WTC11 (cell line): ENCODE measurements at regions not wholly inside any gene's neighbourhood (a gene's known extent, or its start where the extent isn't known, plus 50 kb on each side); places are given as distances from the start of the nearest gene placed in this dataset.

ENCODE experiments used
- ATAC-seq: fragments of 200-7000 bp; cut with Tn5 transposase; 2 replicates; pipeline ENCODE4 v1.10.0; 2021; ENCODE audit warnings: mild to moderate bottlenecking, moderate library complexity
- CTCF ChIA-PET: fragments of 300-600 bp; sonication (Branson Sonifier 250); formaldehyde crosslinking; loops from one replicate; lab custom pipeline; 2021; ENCODE audit warnings: antibody characterized with exemption; lab: Charles Lee
- POLR2A ChIA-PET: fragments of 350-600 bp; sonication (Branson Sonifier 250); formaldehyde crosslinking; loops from one replicate; lab custom pipeline; 2021; ENCODE audit warnings: antibody characterized with exemption; lab: Charles Lee
- DNase-seq: peaks from one replicate; pipeline ENCODE4 v3.0.0; 2021; ENCODE audit warnings: low spot score
- H3K27ac Mint-ChIP-seq: 2 replicates; pipeline ENCODE4 v1.8.0; 2021; ENCODE audit warnings: mixed read lengths
- H3K27me3 Mint-ChIP-seq: 2 replicates; pipeline ENCODE4 v1.8.0; 2021; ENCODE audit warnings: low read depth, mild to moderate bottlenecking, moderate library complexity, mixed read lengths
- H3K36me3 Mint-ChIP-seq: 2 replicates; pipeline ENCODE4 v1.8.0; 2021; ENCODE audit warnings: mixed read lengths
- H3K4me1 Mint-ChIP-seq: 2 replicates; pipeline ENCODE4 v1.8.0; 2022; ENCODE audit warnings: mixed read lengths
- H3K4me3 Mint-ChIP-seq: 2 replicates; pipeline ENCODE4 v1.8.0; 2021; ENCODE audit warnings: mild to moderate bottlenecking, moderate library complexity, mixed read lengths
- H3K9me3 Mint-ChIP-seq: 2 replicates; pipeline ENCODE4 v1.8.0; 2021; ENCODE audit warnings: mixed read lengths
- ATF1 ChIP-seq: sonication (generic); formaldehyde crosslinking; IDR thresholded peaks from 2 replicates; pipeline ENCODE4 v1.8.1; 2023; ENCODE audit warnings: mild to moderate bottlenecking, moderate library complexity, missing genetic modification reagents
- CBFB ChIP-seq: sonication (generic); formaldehyde crosslinking; IDR thresholded peaks from 2 replicates; pipeline ENCODE4 v1.8.1; 2022; ENCODE audit warnings: mild to moderate bottlenecking, low read depth, missing genetic modification reagents
- ETV6 ChIP-seq: sonication (generic); formaldehyde crosslinking; IDR thresholded peaks from 2 replicates; pipeline ENCODE4 v1.8.1; 2022; ENCODE audit warnings: mild to moderate bottlenecking, missing genetic modification reagents
- MXD4 ChIP-seq: fragments of 250-450 bp; sonication (Bioruptor Pico); IDR thresholded peaks from 2 replicates; pipeline ENCODE4 v1.8.0; 2021; ENCODE audit warnings: mild to moderate bottlenecking, moderate library complexity, borderline replicate concordance
- MYBL2 ChIP-seq: sonication (generic); formaldehyde crosslinking; IDR thresholded peaks from 2 replicates; pipeline ENCODE4 v1.8.1; 2023; ENCODE audit warnings: mild to moderate bottlenecking, moderate library complexity, missing genetic modification reagents
- NFYB ChIP-seq: sonication (generic); formaldehyde crosslinking; conservative IDR thresholded peaks from 2 replicates; pipeline ENCODE4 v1.8.0; 2022; ENCODE audit warnings: low read depth, missing genetic modification reagents
- PREB ChIP-seq: sonication (generic); formaldehyde crosslinking; IDR thresholded peaks from 2 replicates; pipeline ENCODE4 v1.8.1; 2022; ENCODE audit warnings: mild to moderate bottlenecking, missing genetic modification reagents, moderate library complexity, borderline replicate concordance
- RELA ChIP-seq: sonication (generic); formaldehyde crosslinking; IDR thresholded peaks from 2 replicates; pipeline ENCODE4 v1.8.1; 2022; ENCODE audit warnings: missing genetic modification reagents, mild to moderate bottlenecking, borderline replicate concordance
- TEAD1 ChIP-seq: sonication (generic); formaldehyde crosslinking; IDR thresholded peaks from 2 replicates; pipeline ENCODE4 v1.8.0; 2022; ENCODE audit warnings: mild to moderate bottlenecking, missing genetic modification reagents
- ZNF121 ChIP-seq: sonication (generic); formaldehyde crosslinking; IDR thresholded peaks from 2 replicates; pipeline ENCODE4 v1.8.0; 2023; ENCODE audit warnings: missing genetic modification reagents
- ZNF138 ChIP-seq: sonication (generic); formaldehyde crosslinking; conservative IDR thresholded peaks from 2 replicates; pipeline ENCODE4 v1.8.1; 2022; ENCODE audit warnings: mild to moderate bottlenecking, moderate library complexity, missing genetic modification reagents
- ZNF396 ChIP-seq: fragments of 250-450 bp; sonication (Bioruptor Pico); IDR thresholded peaks from 2 replicates; pipeline ENCODE4 v1.8.0; 2021; ENCODE audit warnings: mild to moderate bottlenecking, moderate library complexity, borderline replicate concordance
- ZNF416 ChIP-seq: fragments of 250-450 bp; sonication (Bioruptor Pico); IDR thresholded peaks from 2 replicates; pipeline ENCODE4 v1.9.0; 2021; ENCODE audit warnings: mild to moderate bottlenecking, inconsistent platforms
- ZNF512 ChIP-seq: sonication (generic); formaldehyde crosslinking; IDR thresholded peaks from 2 replicates; pipeline ENCODE4 v1.8.1; 2022; ENCODE audit warnings: missing genetic modification reagents, borderline replicate concordance
- ZNF532 ChIP-seq: fragments of 250-450 bp; sonication (Bioruptor Pico); IDR thresholded peaks from 2 replicates; pipeline ENCODE4 v1.9.0; 2021; ENCODE audit warnings: mild to moderate bottlenecking, borderline replicate concordance
- TF ChIP-seq, protein P1 (sequence below): sonication (generic); formaldehyde crosslinking; IDR thresholded peaks from 2 replicates; pipeline ENCODE4 v1.8.1; 2023; ENCODE audit warnings: mild to moderate bottlenecking, missing genetic modification reagents
- TF ChIP-seq, protein P2 (sequence below): fragments of 200-600 bp; IDR thresholded peaks from 2 replicates; pipeline ENCODE4 v1.8.0; 2022; ENCODE audit warnings: antibody characterized with exemption
- TF ChIP-seq, protein P3 (sequence below): sonication (generic); formaldehyde crosslinking; IDR thresholded peaks from 2 replicates; pipeline ENCODE4 v1.8.0; 2023; ENCODE audit warnings: missing genetic modification reagents, mild to moderate bottlenecking, borderline replicate concordance

DNA sequence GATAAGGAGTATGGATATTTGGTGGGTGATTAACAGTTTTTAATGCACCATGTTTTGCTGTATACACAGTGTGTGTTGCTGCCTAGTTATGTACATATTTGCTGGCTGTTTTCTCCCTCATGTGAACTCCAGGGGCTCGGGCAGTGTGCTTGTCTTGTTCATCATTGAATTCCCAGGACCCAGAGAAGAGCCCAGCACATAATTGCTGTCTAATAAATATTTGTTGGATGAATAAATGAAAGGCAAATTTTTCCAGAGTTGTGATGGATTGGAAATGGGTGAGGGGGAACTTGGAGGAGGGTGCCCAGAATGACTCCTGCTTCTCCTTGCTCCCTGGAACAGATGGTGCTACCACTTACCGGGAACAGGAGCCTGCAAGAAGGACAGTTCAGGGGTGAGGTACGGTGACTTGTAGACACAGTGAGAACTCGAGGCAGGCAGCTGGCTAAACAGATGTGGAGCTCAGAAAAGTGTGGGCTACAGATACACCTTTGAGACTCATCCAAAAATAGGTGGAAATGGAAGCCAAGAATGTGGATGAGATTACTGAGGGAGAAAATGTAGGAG lies 586.8 kb upstream of the MGMT start:
- Mint-ChIP-seq H3K27ac (no peak overlapping the region), H3K4me3 (no peak overlapping the region), H3K36me3 (no peaks in the 10 kb centered on the region), H3K27me3 (no peaks in the 10 kb centered on the region), H3K9me3 (peaks cover 24% of the 10 kb centered on the region), H3K4me1 (no peaks in the 10 kb centered on the region)
- DNase-seq (no peak), ATAC-seq (no peak)
- ChIA-PET POLR2A (no interaction called here), CTCF (no interaction called here)
- TF ChIP-seq, protein P1, sequence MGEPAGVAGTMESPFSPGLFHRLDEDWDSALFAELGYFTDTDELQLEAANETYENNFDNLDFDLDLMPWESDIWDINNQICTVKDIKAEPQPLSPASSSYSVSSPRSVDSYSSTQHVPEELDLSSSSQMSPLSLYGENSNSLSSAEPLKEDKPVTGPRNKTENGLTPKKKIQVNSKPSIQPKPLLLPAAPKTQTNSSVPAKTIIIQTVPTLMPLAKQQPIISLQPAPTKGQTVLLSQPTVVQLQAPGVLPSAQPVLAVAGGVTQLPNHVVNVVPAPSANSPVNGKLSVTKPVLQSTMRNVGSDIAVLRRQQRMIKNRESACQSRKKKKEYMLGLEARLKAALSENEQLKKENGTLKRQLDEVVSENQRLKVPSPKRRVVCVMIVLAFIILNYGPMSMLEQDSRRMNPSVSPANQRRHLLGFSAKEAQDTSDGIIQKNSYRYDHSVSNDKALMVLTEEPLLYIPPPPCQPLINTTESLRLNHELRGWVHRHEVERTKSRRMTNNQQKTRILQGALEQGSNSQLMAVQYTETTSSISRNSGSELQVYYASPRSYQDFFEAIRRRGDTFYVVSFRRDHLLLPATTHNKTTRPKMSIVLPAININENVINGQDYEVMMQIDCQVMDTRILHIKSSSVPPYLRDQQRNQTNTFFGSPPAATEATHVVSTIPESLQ (CRISPR knock-in tag) = no peak
- TF ChIP-seq MXD4 (CRISPR knock-in tag) (no peak), ATF1 (CRISPR knock-in tag) (no peak), NFYB (CRISPR knock-in tag) (no peak), MYBL2 (CRISPR knock-in tag) (no peak), CBFB (CRISPR knock-in tag) (no peak)
- TF ChIP-seq, protein P2, sequence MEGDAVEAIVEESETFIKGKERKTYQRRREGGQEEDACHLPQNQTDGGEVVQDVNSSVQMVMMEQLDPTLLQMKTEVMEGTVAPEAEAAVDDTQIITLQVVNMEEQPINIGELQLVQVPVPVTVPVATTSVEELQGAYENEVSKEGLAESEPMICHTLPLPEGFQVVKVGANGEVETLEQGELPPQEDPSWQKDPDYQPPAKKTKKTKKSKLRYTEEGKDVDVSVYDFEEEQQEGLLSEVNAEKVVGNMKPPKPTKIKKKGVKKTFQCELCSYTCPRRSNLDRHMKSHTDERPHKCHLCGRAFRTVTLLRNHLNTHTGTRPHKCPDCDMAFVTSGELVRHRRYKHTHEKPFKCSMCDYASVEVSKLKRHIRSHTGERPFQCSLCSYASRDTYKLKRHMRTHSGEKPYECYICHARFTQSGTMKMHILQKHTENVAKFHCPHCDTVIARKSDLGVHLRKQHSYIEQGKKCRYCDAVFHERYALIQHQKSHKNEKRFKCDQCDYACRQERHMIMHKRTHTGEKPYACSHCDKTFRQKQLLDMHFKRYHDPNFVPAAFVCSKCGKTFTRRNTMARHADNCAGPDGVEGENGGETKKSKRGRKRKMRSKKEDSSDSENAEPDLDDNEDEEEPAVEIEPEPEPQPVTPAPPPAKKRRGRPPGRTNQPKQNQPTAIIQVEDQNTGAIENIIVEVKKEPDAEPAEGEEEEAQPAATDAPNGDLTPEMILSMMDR = no peak
- TF ChIP-seq, protein P3, sequence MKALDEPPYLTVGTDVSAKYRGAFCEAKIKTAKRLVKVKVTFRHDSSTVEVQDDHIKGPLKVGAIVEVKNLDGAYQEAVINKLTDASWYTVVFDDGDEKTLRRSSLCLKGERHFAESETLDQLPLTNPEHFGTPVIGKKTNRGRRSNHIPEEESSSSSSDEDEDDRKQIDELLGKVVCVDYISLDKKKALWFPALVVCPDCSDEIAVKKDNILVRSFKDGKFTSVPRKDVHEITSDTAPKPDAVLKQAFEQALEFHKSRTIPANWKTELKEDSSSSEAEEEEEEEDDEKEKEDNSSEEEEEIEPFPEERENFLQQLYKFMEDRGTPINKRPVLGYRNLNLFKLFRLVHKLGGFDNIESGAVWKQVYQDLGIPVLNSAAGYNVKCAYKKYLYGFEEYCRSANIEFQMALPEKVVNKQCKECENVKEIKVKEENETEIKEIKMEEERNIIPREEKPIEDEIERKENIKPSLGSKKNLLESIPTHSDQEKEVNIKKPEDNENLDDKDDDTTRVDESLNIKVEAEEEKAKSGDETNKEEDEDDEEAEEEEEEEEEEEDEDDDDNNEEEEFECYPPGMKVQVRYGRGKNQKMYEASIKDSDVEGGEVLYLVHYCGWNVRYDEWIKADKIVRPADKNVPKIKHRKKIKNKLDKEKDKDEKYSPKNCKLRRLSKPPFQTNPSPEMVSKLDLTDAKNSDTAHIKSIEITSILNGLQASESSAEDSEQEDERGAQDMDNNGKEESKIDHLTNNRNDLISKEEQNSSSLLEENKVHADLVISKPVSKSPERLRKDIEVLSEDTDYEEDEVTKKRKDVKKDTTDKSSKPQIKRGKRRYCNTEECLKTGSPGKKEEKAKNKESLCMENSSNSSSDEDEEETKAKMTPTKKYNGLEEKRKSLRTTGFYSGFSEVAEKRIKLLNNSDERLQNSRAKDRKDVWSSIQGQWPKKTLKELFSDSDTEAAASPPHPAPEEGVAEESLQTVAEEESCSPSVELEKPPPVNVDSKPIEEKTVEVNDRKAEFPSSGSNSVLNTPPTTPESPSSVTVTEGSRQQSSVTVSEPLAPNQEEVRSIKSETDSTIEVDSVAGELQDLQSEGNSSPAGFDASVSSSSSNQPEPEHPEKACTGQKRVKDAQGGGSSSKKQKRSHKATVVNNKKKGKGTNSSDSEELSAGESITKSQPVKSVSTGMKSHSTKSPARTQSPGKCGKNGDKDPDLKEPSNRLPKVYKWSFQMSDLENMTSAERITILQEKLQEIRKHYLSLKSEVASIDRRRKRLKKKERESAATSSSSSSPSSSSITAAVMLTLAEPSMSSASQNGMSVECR (CRISPR knock-in tag) = no peak

GRCh38 chr10:128881086-128881485 lies 586.0 kb upstream of the MGMT start:
- Mint-ChIP-seq H3K9me3 (peaks cover 24% of the 10 kb centered on the region), H3K36me3 (no peaks in the 10 kb centered on the region), H3K27me3 (no peaks in the 10 kb centered on the region), H3K27ac (no peak overlapping the region), H3K4me1 (no peaks in the 10 kb centered on the region)
- DNase-seq = no peak
- CTCF ChIA-PET = no interaction called here
- no peak for ATAC-seq
- POLR2A ChIA-PET = no interaction called here
- TF ChIP-seq PREB (CRISPR knock-in tag) (no peak), RELA (CRISPR knock-in tag) (no peak), ZNF396 (no peak), ZNF512 (CRISPR knock-in tag) (no peak), TEAD1 (no peak), ZNF138 (no peak), ZNF532 (CRISPR knock-in tag) (no peak), ZNF416 (CRISPR knock-in tag) (no peak), ZNF121 (no peak), ETV6 (CRISPR knock-in tag) (no peak), CBFB (CRISPR knock-in tag) (no peak)
- TF ChIP-seq, all 79 proteins: peak for 0
- H3K4me3 Mint-ChIP-seq = no peak overlapping the region
